ENCODE measurements at regions not wholly inside any gene's neighbourhood (a gene's known extent, or its start where the extent isn't known, plus 50 kb on each side); places are given as distances from the start of the nearest gene placed in this dataset.
"Not testable (repeated sequence)": the region's sequence is repeated elsewhere in the genome, so short reads cannot be mapped to it uniquely, and the experiment has no call there.

DNA sequence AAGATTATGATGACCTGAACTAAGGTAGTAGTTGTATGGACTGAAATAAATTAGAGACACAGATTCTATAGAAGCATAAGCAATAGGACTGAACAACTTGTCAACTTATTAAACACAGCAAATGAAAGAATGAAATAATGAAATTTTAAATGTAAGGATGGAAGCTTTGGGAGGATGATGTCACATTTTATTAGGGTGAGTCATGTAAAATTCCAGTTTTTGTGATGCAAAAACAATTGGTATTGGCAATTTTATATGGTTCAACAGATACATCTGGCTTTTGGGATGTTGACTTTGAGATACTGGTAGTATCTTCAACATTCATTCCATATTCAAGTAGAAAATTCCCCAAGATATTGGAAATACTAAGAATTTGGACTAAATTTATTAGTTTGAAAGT is 72.7 kb upstream of the IL15 start:
- Histone ChIP-seq H3K27ac (no peak overlapping the region), H3K36me3 (replicated peaks in 1 of 2; ENCODE audit: insufficient read depth in 1 of 2, low read depth in 2 of 2) (no peaks in the 10 kb centered on the region), H3K4me3 (no peak overlapping the region), H3K4me1 (no peaks in the 10 kb centered on the region), H3K9me3 (no peaks in the 10 kb centered on the region), H3K27me3 (no peaks in the 10 kb centered on the region)
- intact Hi-C loops (cut with DNase I): no loop called here
- DNase-seq (no peak), ATAC-seq (no peak)
- no peak for TF ChIP-seq POLR2A (IDR thresholded peaks at IDR 0.05)
- TF ChIP-seq, protein P1, sequence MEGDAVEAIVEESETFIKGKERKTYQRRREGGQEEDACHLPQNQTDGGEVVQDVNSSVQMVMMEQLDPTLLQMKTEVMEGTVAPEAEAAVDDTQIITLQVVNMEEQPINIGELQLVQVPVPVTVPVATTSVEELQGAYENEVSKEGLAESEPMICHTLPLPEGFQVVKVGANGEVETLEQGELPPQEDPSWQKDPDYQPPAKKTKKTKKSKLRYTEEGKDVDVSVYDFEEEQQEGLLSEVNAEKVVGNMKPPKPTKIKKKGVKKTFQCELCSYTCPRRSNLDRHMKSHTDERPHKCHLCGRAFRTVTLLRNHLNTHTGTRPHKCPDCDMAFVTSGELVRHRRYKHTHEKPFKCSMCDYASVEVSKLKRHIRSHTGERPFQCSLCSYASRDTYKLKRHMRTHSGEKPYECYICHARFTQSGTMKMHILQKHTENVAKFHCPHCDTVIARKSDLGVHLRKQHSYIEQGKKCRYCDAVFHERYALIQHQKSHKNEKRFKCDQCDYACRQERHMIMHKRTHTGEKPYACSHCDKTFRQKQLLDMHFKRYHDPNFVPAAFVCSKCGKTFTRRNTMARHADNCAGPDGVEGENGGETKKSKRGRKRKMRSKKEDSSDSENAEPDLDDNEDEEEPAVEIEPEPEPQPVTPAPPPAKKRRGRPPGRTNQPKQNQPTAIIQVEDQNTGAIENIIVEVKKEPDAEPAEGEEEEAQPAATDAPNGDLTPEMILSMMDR (IDR thresholded peaks at IDR 0.05): no peak

- H3K27ac ChIP-seq; intact Hi-C loops (cut with DNase I); H3K9me3 ChIP-seq; H3K27me3 ChIP-seq; ATAC-seq; H3K4me1 ChIP-seq; H3K4me3 ChIP-seq; DNase-seq; H3K36me3 ChIP-seq (replicated peaks in 1 of 2; ENCODE audit: insufficient read depth in 1 of 2, low read depth in 2 of 2): not testable (repeated sequence)
- WGBS, 2 donors: 89 to 95% methylated on average over 15 of the region's 15 CpGs
These were observed 71.4 kb upstream of the IL15 start for GRCh38 chr4:141564961-141565360.

DNA sequence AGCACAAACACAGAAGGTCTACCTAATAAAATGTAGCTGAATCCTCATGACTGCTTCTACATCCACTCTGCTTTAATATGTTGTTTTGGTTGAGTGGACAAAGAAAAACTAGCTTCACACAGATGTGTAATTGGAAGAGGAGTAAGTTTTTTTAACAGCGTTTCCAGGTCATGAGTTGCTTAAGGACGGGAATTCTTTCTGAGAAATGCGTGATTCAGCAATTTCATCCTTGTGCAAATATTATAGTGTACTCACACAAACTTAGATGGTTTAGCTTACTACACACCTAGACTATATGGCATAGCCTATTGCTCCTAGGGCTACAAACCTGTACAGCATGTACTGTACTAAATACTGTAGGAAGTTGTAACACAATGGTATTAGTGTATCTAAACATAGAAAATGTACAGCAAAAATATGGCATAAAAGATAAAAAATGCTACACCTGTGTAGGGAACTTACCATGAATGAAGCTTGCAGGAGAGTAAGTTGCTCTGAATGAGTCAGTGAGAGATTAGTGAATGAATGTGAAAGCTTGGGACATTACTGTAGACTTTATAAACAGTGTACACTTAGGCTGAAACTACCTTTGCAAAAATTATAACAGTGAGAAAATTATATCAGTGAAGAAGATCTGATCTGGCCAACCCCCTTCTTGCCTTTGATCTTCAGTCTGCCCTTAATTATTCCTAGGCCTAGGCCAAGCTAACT is 70.8 kb upstream of the IL15 start:
- no peak for TF ChIP-seq POLR2A (IDR thresholded peaks at IDR 0.05)
- TF ChIP-seq, protein P1 (IDR thresholded peaks at IDR 0.05): no peak
- DNase-seq (no peak), ATAC-seq (no peak)
- Histone ChIP-seq H3K36me3 (replicated peaks in 1 of 2; ENCODE audit: insufficient read depth in 1 of 2, low read depth in 2 of 2) (no peaks in the 10 kb centered on the region), H3K9me3 (no peaks in the 10 kb centered on the region), H3K27me3 (no peaks in the 10 kb centered on the region), H3K27ac (no peak overlapping the region), H3K4me1 (no peaks in the 10 kb centered on the region), H3K4me3 (no peak overlapping the region)
- intact Hi-C loops (cut with DNase I): no loop called here
- 89 to 93% methylated on average over 3 of the region's 3 CpGs for WGBS, 2 donors

GRCh38 chr4:141567326-141567915 is 69.0 kb upstream of the IL15 start:
- WGBS, 2 donors: 54% methylated on average over 4 of the region's 4 CpGs
- TF ChIP-seq, protein P1 (IDR thresholded peaks at IDR 0.05): no peak
- no peak for TF ChIP-seq POLR2A (IDR thresholded peaks at IDR 0.05)
- no peaks in the 10 kb centered on the region for H3K27me3 ChIP-seq

DNA sequence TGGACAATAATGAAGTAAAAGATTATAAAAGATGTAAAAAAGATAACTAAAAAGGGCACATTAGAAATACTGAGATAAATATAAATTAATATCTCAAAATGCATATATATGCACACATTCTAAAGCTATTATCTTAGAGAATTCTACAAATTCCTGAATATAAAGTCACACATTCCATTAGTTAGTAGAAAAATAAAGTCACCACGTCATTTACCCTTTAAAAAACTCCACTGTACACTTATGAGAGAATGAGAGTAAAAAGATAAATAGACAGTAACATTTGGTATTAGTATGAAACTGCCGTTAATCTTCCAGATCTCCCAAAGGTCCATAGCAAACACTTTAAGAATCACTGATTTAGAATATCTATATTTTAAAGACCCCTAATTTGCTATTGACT is 67.2 kb upstream of the IL15 start:
- no peak for ATAC-seq
- no peak overlapping the region for H3K4me3 ChIP-seq

More at GRCh38 chr4:141567326-141567915, 69.0 kb upstream of the IL15 start:
- Histone ChIP-seq H3K4me3 (no peak overlapping the region), H3K36me3 (replicated peaks in 1 of 2; ENCODE audit: insufficient read depth in 1 of 2, low read depth in 2 of 2) (no peaks in the 10 kb centered on the region), H3K27ac (no peak overlapping the region), H3K9me3 (no peaks in the 10 kb centered on the region), H3K4me1 (peaks cover 7% of the 10 kb centered on the region)
- DNase-seq: no peak
- intact Hi-C loops (cut with DNase I): no loop called here
- no peak for ATAC-seq

More for the DNA sequence above, 67.2 kb upstream of the IL15 start:
- TF ChIP-seq, protein P1 (IDR thresholded peaks at IDR 0.05): no peak
- no peak for TF ChIP-seq POLR2A (IDR thresholded peaks at IDR 0.05)
- DNase-seq: no peak
- Histone ChIP-seq H3K4me1 (peaks cover 7% of the 10 kb centered on the region), H3K9me3 (no peaks in the 10 kb centered on the region), H3K36me3 (replicated peaks in 1 of 2; ENCODE audit: insufficient read depth in 1 of 2, low read depth in 2 of 2) (no peaks in the 10 kb centered on the region), H3K27ac (no peak overlapping the region), H3K27me3 (no peaks in the 10 kb centered on the region)
- intact Hi-C loops (cut with DNase I): no loop called here
- 79 to 83% methylated on average over 2 of the region's 2 CpGs for WGBS, 2 donors

Data from body of pancreas (tissue), 4 donors.